ENCODE measurements at regions not wholly inside any gene's neighbourhood (a gene's known extent, or its start where the extent isn't known, plus 50 kb on each side); places are given as distances from the start of the nearest gene placed in this dataset.

- no peak for TF ChIP-seq POLR2A (IDR thresholded peaks at IDR 0.05)
- TF ChIP-seq, protein P1, sequence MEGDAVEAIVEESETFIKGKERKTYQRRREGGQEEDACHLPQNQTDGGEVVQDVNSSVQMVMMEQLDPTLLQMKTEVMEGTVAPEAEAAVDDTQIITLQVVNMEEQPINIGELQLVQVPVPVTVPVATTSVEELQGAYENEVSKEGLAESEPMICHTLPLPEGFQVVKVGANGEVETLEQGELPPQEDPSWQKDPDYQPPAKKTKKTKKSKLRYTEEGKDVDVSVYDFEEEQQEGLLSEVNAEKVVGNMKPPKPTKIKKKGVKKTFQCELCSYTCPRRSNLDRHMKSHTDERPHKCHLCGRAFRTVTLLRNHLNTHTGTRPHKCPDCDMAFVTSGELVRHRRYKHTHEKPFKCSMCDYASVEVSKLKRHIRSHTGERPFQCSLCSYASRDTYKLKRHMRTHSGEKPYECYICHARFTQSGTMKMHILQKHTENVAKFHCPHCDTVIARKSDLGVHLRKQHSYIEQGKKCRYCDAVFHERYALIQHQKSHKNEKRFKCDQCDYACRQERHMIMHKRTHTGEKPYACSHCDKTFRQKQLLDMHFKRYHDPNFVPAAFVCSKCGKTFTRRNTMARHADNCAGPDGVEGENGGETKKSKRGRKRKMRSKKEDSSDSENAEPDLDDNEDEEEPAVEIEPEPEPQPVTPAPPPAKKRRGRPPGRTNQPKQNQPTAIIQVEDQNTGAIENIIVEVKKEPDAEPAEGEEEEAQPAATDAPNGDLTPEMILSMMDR (IDR thresholded peaks at IDR 0.05), result no peak
These were observed 414.3 kb downstream of the SETD4 start for GRCh38 chr21:35645991-35646390.

Measured in adrenal gland (tissue), 5 donors.